HCT116 (cell line): ENCODE measurements at regions not wholly inside any gene's neighbourhood (a gene's known extent, or its start where the extent isn't known, plus 50 kb on each side); places are given as distances from the start of the nearest gene placed in this dataset.

Experiments
- ATAC-seq: fragments of 200-7000 bp; cut with Tn5 transposase; 2 replicates; pipeline ENCODE4 v1.9.1; 2020; ENCODE audit warnings: mild to moderate bottlenecking, moderate library complexity
- BruUV-seq: library from RNA; stranded (reverse); fragments of 400-500 nt; replicated peaks from 2 replicates; lab custom pipeline; 2021; lab: Mats Ljungman, UMichigan
- CTCF ChIA-PET: fragments of 300-600 bp; sonication (Branson Sonifier 250); formaldehyde crosslinking; loops from one replicate; lab custom pipeline; 2021; ENCODE audit warnings: antibody characterized with exemption; lab: Charles Lee
- POLR2A ChIA-PET: fragments of 300-600, 350-600 bp; sonication (Branson Sonifier 250); formaldehyde crosslinking; loops from one replicate; lab custom pipeline; 2021; ENCODE audit warnings: antibody characterized with exemption; lab: Charles Lee
- RAD21 ChIA-PET, 2 experiments: fragments of 300-600 bp; sonication (Branson Sonifier 250); formaldehyde crosslinking; loops; one replicate each; lab custom pipeline; 2023; ENCODE audit warnings: low total read pairs in 2 of 2; ENCODE audit not compliant: uncharacterized antibody in 2 of 2, unreplicated experiment in 2 of 2, low non-redundant PET in 1 of 2; lab: Charles Lee
- DNase-seq: peaks from one replicate; pipeline ENCODE4 v3.0.0-alpha.2; 2010; ENCODE audit warnings: low read depth, low spot score
- H2AFZ ChIP-seq: fragments of 200-600 bp; shearing (Covaris generic), sonication (generic); 2 replicates; pipeline ENCODE4 v1.6.1; 2017; ENCODE audit warnings: low read depth, mixed run types, mixed read lengths, antibody characterized with exemption, low read length; ENCODE audit not compliant: poor library complexity, severe bottlenecking
- H3K27ac ChIP-seq: 2 replicates; pipeline ENCODE4 v1.5.1; 2012; ENCODE audit warnings: low read depth, low read length
- H3K27me3 ChIP-seq: fragments of 200-600 bp; sonication (generic); 2 replicates; pipeline ENCODE4 v1.6.1; 2016; ENCODE audit warnings: mixed run types, low read length, mixed read lengths; ENCODE audit not compliant: insufficient read depth
- H3K36me3 ChIP-seq, 2 experiments: fragments of 200-500 bp in 1 of 2; fragments of 200-600 bp in 1 of 2; sonication (Bioruptor generic) in 1 of 2; sonication (generic) in 1 of 2; 2 replicates each; pipeline versions ENCODE4 v1.5.1 to v1.6.1; 2014 to 2016; ENCODE audit warnings: low read length in 2 of 2, inconsistent platforms in 1 of 2, mixed read lengths in 1 of 2, mixed run types in 1 of 2; ENCODE audit not compliant: insufficient read depth in 2 of 2, control insufficient read depth in 1 of 2
- H3K4me1 ChIP-seq, 2 experiments: fragments of 200-600 bp in 1 of 2; sonication (generic) in 1 of 2; 2 replicates each; pipeline versions ENCODE4 v1.5.1 to v1.6.1; 2012 to 2017; ENCODE audit warnings: low read length in 2 of 2, inconsistent platforms in 1 of 2, mild to moderate bottlenecking in 1 of 2, mixed read lengths in 1 of 2, mixed run types in 1 of 2, moderate library complexity in 1 of 2; ENCODE audit not compliant: insufficient read depth in 2 of 2, control insufficient read depth in 1 of 2
- H3K4me2 ChIP-seq: fragments of 200-600 bp; sonication (generic); 2 replicates; pipeline ENCODE4 v1.6.1; 2017; ENCODE audit warnings: mixed run types, low read length, mixed read lengths
- H3K4me3 ChIP-seq, 2 experiments: fragments of 200-600 bp in 1 of 2; sonication (generic) in 1 of 2; replicated peaks in 1 of 2; 2 replicates each; pipeline ENCODE4 v1.5.1; 2011 to 2016; ENCODE audit warnings: low read length in 2 of 2, control low read depth in 1 of 2, low read depth in 1 of 2, mild to moderate bottlenecking in 1 of 2, mixed read lengths in 1 of 2, mixed run types in 1 of 2
- H3K79me2 ChIP-seq: fragments of 200-600 bp; sonication (generic); 2 replicates; pipeline ENCODE4 v1.6.1; 2017; ENCODE audit warnings: mild to moderate bottlenecking, mixed run types, low read length, moderate library complexity, mixed read lengths; ENCODE audit not compliant: insufficient read depth
- H3K9ac ChIP-seq: fragments of 200-600 bp; sonication (generic); 2 replicates; pipeline ENCODE4 v1.6.1; 2016; ENCODE audit warnings: low read length, mixed read lengths
- H3K9me2 ChIP-seq: fragments of 200-600 bp; sonication (generic), shearing (Covaris generic); 2 replicates; pipeline ENCODE4 v1.6.1; 2017; ENCODE audit warnings: mixed run types, mild to moderate bottlenecking, moderate library complexity; ENCODE audit not compliant: insufficient read depth
- H3K9me3 ChIP-seq, 2 experiments: fragments of 200-500 bp in 1 of 2; fragments of 200-600 bp in 1 of 2; sonication (Bioruptor generic) in 1 of 2; sonication (generic) in 1 of 2; 2 replicates each; pipeline ENCODE4 v1.6.1; 2014 to 2017; ENCODE audit warnings: low read length in 2 of 2, mixed read lengths in 2 of 2, inconsistent platforms in 1 of 2, low read depth in 1 of 2, mild to moderate bottlenecking in 1 of 2, mixed run types in 1 of 2, moderate library complexity in 1 of 2; ENCODE audit not compliant: control insufficient read depth in 1 of 2, insufficient read depth in 1 of 2
- H4K20me1 ChIP-seq: fragments of 200-600 bp; sonication (generic), shearing (Covaris generic); 2 replicates; pipeline ENCODE4 v1.6.1; 2017; ENCODE audit warnings: mixed run types, mild to moderate bottlenecking, moderate library complexity; ENCODE audit not compliant: insufficient read depth
- EGR1 ChIP-seq: IDR thresholded peaks from 2 replicates; pipeline ENCODE4 v1.6.1; 2012; ENCODE audit warnings: low read depth
- EZH2 ChIP-seq: fragments of 200-600 bp; sonication (generic); IDR thresholded peaks from 2 replicates; pipeline ENCODE4 v1.6.1; 2017; ENCODE audit warnings: antibody characterized with exemption, mixed run types
- EZH2phosphoT487 ChIP-seq: fragments of 200-600 bp; IDR thresholded peaks from 2 replicates; pipeline ENCODE4 v1.6.1; 2018; ENCODE audit warnings: antibody characterized with exemption, borderline replicate concordance
- JUND ChIP-seq: IDR thresholded peaks from 2 replicates; pipeline ENCODE4 v1.6.1; 2012
- MAX ChIP-seq: IDR thresholded peaks from 2 replicates; pipeline ENCODE4 v1.6.1; 2012
- POLR2A ChIP-seq: IDR thresholded peaks from 2 replicates; pipeline ENCODE4 v1.7.0; 2011; ENCODE audit warnings: borderline replicate concordance; ENCODE audit not compliant: insufficient read depth, insufficient read length; ENCODE audit errors: extremely low read depth
- POLR2AphosphoS5 ChIP-seq: IDR thresholded peaks from 2 replicates; pipeline ENCODE4 v1.6.1; 2011; ENCODE audit warnings: mild to moderate bottlenecking, low read depth, low read length, moderate library complexity
- RAD21 ChIP-seq: IDR thresholded peaks from 2 replicates; pipeline ENCODE4 v1.6.1; 2012; ENCODE audit warnings: low read depth, mild to moderate bottlenecking
- SIN3A ChIP-seq: IDR thresholded peaks from 2 replicates; pipeline ENCODE4 v1.6.1; 2012; ENCODE audit warnings: low read depth
- SP1 ChIP-seq: IDR thresholded peaks from 2 replicates; pipeline ENCODE4 v1.6.1; 2012; ENCODE audit warnings: low read depth
- ZBTB33 ChIP-seq: IDR thresholded peaks from 2 replicates; pipeline ENCODE4 v1.6.1; 2011; ENCODE audit warnings: mild to moderate bottlenecking, low read length, moderate library complexity; ENCODE audit not compliant: insufficient replicate concordance; ENCODE audit errors: extremely low read depth
- ZNF274 ChIP-seq: fragments of 200-500 bp; sonication (Bioruptor generic); IDR thresholded peaks from 2 replicates; pipeline ENCODE4 v1.6.1; 2014; ENCODE audit warnings: mild to moderate bottlenecking, low read depth, low read length, inconsistent platforms
- intact Hi-C: fragments of 100-400 bp; cut with micrococcal nuclease; formaldehyde crosslinking; loops from 2 replicates; pipeline ENCODE4 v1.10.0; 2022
- TF ChIP-seq, protein P1 (sequence below): IDR thresholded peaks from 2 replicates; pipeline ENCODE4 v1.6.1; 2012; ENCODE audit warnings: low read depth

DNA sequence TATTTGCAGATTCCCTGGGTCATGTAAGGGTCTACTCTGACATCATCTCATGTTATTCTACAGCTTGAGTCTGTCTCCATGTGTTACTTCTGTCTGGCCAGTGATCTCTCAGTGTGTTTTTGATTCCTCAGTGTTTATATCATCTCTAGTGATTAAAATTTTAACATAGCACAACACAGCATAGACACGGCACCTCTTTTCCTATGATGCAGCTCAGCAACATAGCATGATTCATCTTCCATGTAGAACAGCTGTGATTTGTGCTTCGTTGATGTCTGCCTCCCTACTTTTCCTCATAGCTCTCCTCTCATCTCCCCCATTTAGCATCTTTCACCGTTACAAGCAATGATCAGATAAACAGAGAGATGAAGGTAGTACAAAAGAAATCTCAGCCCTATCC is 163.9 kb upstream of the DPT start (continued):
- TF ChIP-seq ZBTB33 (no peak), SIN3A (no peak), RAD21 (no peak), POLR2AphosphoS5 (no peak), JUND (no peak)

- H3K4me2 ChIP-seq = no peak overlapping the region
- no peak overlapping the region for H3K27ac ChIP-seq
- H3K79me2 ChIP-seq = no peaks in the 10 kb centered on the region
- TF ChIP-seq POLR2AphosphoS5 (no peak), RAD21 (no peak), MAX (no peak), POLR2A (no peak), JUND (no peak), EZH2 (no peak), SIN3A (no peak), EGR1 (no peak), ZNF274 (no peak), SP1 (no peak), EZH2phosphoT487 (no peak)
- TF ChIP-seq, protein P1, sequence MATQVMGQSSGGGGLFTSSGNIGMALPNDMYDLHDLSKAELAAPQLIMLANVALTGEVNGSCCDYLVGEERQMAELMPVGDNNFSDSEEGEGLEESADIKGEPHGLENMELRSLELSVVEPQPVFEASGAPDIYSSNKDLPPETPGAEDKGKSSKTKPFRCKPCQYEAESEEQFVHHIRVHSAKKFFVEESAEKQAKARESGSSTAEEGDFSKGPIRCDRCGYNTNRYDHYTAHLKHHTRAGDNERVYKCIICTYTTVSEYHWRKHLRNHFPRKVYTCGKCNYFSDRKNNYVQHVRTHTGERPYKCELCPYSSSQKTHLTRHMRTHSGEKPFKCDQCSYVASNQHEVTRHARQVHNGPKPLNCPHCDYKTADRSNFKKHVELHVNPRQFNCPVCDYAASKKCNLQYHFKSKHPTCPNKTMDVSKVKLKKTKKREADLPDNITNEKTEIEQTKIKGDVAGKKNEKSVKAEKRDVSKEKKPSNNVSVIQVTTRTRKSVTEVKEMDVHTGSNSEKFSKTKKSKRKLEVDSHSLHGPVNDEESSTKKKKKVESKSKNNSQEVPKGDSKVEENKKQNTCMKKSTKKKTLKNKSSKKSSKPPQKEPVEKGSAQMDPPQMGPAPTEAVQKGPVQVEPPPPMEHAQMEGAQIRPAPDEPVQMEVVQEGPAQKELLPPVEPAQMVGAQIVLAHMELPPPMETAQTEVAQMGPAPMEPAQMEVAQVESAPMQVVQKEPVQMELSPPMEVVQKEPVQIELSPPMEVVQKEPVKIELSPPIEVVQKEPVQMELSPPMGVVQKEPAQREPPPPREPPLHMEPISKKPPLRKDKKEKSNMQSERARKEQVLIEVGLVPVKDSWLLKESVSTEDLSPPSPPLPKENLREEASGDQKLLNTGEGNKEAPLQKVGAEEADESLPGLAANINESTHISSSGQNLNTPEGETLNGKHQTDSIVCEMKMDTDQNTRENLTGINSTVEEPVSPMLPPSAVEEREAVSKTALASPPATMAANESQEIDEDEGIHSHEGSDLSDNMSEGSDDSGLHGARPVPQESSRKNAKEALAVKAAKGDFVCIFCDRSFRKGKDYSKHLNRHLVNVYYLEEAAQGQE = no peak
- H3K4me3 ChIP-seq = no peak overlapping the region
- no peak overlapping the region for H3K9ac ChIP-seq
- H3K9me3 ChIP-seq = no peaks in the 10 kb centered on the region
- H4K20me1 ChIP-seq = no peaks in the 10 kb centered on the region
- intact Hi-C loops = no loop called here
- no TSS peak for BruUV-seq
- ATAC-seq (no peak), DNase-seq (no peak)
- H2AFZ ChIP-seq = no peak overlapping the region
- H3K9me2 ChIP-seq = no peaks in the 10 kb centered on the region
- no peaks in the 10 kb centered on the region for H3K27me3 ChIP-seq
- no peaks in the 10 kb centered on the region for H3K4me1 ChIP-seq
- ChIA-PET RAD21 (no interaction called here), POLR2A (no interaction called here), CTCF (no interaction called here)
- H3K36me3 ChIP-seq = no peaks in the 10 kb centered on the region
Measured at GRCh38 chr1:168893359-168893801, 164.4 kb upstream of the DPT start.
